Mesodermal cell (in vitro differentiated cells): ENCODE measurements at regions not wholly inside any gene's neighbourhood (a gene's known extent, or its start where the extent isn't known, plus 50 kb on each side); places are given as distances from the start of the nearest gene placed in this dataset.

Source experiments
- H3K27ac ChIP-seq: 2 replicates; pipeline ENCODE4 v1.7.0; 2013; ENCODE audit warnings: mild to moderate bottlenecking, low read depth, low read length, moderate library complexity; ENCODE audit not compliant: severe bottlenecking
- H3K36me3 ChIP-seq: 2 replicates; pipeline ENCODE4 v1.7.1; 2013; ENCODE audit warnings: mild to moderate bottlenecking, low read length, moderate library complexity; ENCODE audit not compliant: control insufficient read depth, insufficient read depth
- H3K4me1 ChIP-seq: one replicate; pipeline ENCODE4 v1.7.1; 2013; ENCODE audit warnings: mild to moderate bottlenecking, low read length; ENCODE audit not compliant: insufficient read depth, control insufficient read depth, poor library complexity, severe bottlenecking
- H3K4me3 ChIP-seq: 2 replicates; pipeline ENCODE4 v1.7.0; 2013; ENCODE audit warnings: low read length, control low read depth, mild to moderate bottlenecking; ENCODE audit not compliant: insufficient read depth, poor library complexity, severe bottlenecking; ENCODE audit errors: extremely low read depth
- H3K9me3 ChIP-seq: 2 replicates; pipeline ENCODE4 v1.7.1; 2013; ENCODE audit warnings: mild to moderate bottlenecking, low read length, moderate library complexity; ENCODE audit not compliant: control insufficient read depth
- WGBS, 2 experiments: methylation state at CpG; one replicate each; pipeline ENCODE4 v1.1.5; 2013; ENCODE audit warnings: missing lambda C conversion rate in 2 of 2; ENCODE audit not compliant: insufficient coverage in 2 of 2; 5-methylcytosine and 5-hydroxymethylcytosine counted together

DNA sequence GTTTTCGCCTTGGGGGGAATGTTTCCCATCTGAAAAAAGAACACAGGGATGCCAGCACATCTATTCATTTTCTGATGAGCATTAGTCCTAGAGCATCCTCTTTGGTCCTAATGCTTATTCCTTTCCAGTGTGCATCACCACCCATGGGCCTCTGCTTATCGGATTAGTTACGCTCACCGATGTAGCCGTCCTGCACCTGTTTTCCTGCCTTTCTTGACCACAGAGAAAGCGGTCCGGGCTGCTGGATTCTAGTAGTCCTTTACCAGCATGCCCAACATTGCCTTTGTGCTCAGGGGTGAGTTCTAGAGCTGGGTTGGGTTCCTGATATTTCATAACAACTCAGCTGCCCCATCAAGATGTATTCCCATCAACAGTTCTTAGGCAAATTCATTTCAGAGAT is 2084.5 kb upstream of the C9orf72 start:
- Histone ChIP-seq H3K27ac (no peak overlapping the region), H3K4me1 (no peaks in the 10 kb centered on the region), H3K9me3 (no peaks in the 10 kb centered on the region), H3K4me3 (no peak overlapping the region), H3K36me3 (no peaks in the 10 kb centered on the region)
- 84 to 93% methylated on average over 5 of the region's 7 CpGs for WGBS, 2 experiments

DNA sequence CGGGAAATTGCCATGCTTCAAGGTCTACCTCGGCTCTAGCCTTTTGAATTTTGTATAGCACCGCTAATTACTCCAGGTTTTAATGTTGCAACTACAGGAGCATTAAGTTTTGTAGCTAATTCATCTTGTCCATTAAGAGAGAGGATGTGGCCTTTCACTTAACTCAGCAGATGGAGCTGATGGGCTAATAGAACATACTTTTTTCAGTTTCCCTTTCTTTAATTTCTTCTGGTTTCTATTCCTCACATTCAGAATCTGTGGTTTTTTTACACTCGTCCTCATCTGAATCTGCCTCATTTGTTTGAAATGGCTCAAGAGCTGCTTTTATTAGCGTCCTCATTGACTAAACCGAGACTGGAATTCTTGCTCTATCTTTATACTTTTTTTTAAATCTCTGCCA is 2085.7 kb upstream of the C9orf72 start:
- Histone ChIP-seq H3K4me3 (no peak overlapping the region), H3K27ac (no peak overlapping the region), H3K9me3 (no peaks in the 10 kb centered on the region), H3K36me3 (no peaks in the 10 kb centered on the region), H3K4me1 (no peaks in the 10 kb centered on the region)
- WGBS, 2 experiments, result 78 to 98% methylated on average over 5 to 6 of the region's 6 CpGs

DNA sequence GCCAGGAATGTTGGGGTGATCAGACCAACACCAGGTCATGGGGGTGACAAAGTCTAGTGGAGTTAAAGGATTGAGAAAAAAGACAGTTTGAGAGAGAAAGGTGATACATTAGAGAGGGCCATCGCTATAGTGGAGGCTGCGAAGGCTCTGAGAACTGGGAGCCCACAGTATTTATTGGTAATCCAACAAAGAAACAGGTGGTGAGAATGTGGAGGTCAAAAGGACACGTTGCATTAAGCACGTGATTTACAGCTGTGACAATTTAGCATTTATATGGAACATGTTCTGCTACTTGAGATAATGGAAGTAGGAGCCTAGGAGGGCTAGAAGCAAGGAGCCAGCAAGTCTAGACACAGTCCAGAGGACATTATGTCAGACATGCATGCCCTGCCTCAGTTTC is 2086.5 kb upstream of the C9orf72 start:
- H3K4me3 ChIP-seq, result no peak overlapping the region
- no peak overlapping the region for H3K27ac ChIP-seq
- H3K4me1 ChIP-seq, result no peaks in the 10 kb centered on the region
- WGBS, 2 experiments, result 93 to 94% methylated on average over 4 of the region's 4 CpGs
- H3K9me3 ChIP-seq, result no peaks in the 10 kb centered on the region
- H3K36me3 ChIP-seq, result no peaks in the 10 kb centered on the region

DNA sequence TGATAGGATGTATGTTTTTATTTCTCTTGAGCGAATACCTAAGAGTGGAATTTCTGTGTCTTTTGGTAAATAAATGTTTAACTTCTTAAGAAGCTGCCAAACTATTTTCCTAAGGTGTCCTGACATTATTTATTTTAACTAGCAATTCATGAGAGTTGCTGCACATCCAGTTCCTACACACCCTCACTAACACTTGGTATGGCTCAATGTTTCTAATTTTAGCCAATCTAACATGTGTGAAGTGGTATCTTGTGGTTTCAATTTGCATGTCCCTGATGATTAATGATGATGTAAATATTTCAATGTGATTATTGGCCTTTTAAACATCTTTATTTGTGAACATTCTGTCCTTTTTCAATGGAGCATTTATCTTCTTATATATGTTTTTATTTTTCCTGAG is 2095.5 kb upstream of the C9orf72 start:
- Histone ChIP-seq H3K4me1 (no peaks in the 10 kb centered on the region), H3K27ac (no peak overlapping the region), H3K4me3 (no peak overlapping the region), H3K36me3 (no peaks in the 10 kb centered on the region), H3K9me3 (no peaks in the 10 kb centered on the region)
- WGBS, 2 experiments, result no CpG with 5 or more reads among the region's 1 CpG

DNA sequence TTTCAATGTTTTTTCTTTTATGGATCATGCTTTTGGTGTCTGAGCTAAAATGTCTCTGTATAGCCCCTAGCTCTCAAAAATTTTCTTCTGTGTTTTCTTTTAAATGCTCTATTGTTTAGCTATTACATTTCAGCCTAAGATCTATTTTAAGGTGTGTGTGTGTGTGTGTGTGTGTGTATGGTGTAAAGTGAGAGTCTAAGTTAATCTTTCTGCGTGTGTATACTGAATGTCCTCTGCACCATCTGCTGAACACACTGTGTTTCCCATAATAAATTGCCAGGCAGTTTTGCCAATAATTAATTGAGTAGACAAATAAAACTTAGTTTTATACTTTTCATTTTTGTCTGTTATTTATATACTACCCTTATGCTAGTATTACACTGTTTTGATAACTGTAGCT is 2096.3 kb upstream of the C9orf72 start:
- WGBS, 2 experiments, result no CpG with 5 or more reads among the region's 1 CpG
- Histone ChIP-seq H3K9me3 (no peaks in the 10 kb centered on the region), H3K36me3 (no peaks in the 10 kb centered on the region), H3K4me1 (no peaks in the 10 kb centered on the region), H3K4me3 (no peak overlapping the region), H3K27ac (no peak overlapping the region)

DNA sequence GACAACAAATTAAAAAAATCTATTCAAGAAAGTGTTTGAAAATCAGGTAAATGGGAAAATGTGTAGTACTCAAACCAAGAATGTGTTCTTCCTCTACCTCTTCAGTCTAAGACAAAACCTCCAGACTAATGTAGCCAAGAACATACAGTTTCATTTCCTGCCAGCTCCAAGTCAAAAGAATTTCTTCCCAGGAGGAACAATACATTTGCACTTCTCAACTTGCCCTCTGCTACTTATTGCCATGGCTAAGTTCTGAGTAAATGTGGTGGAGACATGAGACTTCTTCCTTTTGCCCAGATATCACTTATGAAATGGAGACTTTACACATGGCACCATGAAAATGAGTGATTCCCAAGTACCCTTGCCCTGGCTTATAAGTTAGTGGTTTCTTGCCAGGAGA is 2112.2 kb upstream of the C9orf72 start:
- no peaks in the 10 kb centered on the region for H3K4me1 ChIP-seq
- H3K9me3 ChIP-seq, result no peaks in the 10 kb centered on the region

DNA sequence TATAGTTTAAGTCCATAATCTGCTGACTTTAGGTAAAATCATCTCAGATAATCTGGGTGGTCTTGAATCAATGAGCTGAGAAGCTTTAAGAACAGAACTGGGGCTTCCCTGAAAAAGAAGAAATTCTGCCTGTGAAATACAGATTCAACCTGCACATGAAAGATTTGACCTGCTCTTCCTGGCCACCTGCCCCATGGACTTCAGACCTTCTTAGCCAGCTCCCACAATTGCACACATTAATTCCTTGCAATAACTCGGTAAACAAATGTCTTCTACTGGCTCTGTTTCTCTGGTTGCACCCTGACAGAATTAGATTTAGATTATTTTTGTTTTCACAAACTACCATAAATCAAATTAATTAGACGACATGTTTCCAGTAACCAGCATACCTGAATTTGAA is 2117.9 kb upstream of the C9orf72 start:
- no peaks in the 10 kb centered on the region for H3K36me3 ChIP-seq
- no peaks in the 10 kb centered on the region for H3K4me1 ChIP-seq
- WGBS, 2 experiments, result 100% methylated on average over 1 of the region's 2 CpGs; no CpG with 5 or more reads in 1 of the 2 experiments
- no peaks in the 10 kb centered on the region for H3K9me3 ChIP-seq
- H3K4me3 ChIP-seq, result no peak overlapping the region
- H3K27ac ChIP-seq, result no peak overlapping the region

More for the DNA sequence above, 2112.2 kb upstream of the C9orf72 start:
- H3K27ac ChIP-seq, result no peak overlapping the region
- no peak overlapping the region for H3K4me3 ChIP-seq
- H3K36me3 ChIP-seq, result no peaks in the 10 kb centered on the region

DNA sequence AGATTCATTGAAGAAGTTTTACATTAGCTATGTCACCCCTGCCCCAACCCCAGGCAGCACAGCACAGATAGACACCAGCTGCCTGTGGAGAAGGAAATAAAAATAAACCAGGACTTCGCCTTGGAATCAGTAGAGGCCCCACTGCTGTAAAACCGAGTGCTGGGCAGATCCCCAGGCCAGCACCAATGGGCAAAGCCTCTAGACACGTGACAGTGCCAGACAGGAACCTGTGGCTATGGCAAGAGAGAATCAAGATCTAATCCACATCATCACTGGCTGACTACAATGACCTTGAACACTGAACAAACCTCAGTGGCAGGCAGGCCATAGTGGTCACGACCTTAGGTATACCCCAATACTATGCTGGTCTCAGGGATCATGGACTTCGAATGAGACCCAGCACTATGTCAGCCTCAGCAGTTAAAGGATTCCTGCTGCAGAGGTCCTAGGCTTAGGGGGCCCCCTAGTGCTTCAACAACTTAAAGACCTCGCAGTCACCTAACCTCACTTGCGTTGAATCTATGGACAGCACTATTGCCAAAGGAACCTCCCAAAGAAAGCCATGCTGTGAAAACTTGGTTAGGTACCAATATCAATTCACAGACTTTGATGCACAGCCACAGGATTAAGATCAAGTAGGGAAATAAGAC is 2118.6 kb upstream of the C9orf72 start:
- Histone ChIP-seq H3K4me3 (no peak overlapping the region), H3K27ac (no peak overlapping the region), H3K4me1 (no peaks in the 10 kb centered on the region), H3K9me3 (no peaks in the 10 kb centered on the region), H3K36me3 (no peaks in the 10 kb centered on the region)
- 48 to 59% methylated on average over 4 to 5 of the region's 7 CpGs for WGBS, 2 experiments

DNA sequence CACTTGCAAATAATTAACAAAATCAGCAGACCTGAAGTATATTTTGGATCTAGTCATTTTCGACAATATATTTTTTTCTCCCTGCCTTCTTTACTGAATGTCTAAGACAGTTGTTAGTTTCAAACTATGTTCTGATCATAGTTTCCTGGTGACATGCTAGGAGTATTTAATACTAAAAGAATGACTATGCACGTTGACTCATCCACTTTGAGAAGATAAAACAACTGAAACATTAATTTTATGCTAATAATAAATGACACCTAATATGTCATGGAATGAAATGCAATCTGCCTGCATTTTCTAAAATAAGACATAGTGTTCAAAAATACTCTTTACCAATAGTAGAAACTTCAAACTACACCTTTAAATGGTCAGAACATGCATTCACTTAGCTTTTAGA is 2123.7 kb upstream of the C9orf72 start:
- Histone ChIP-seq H3K4me1 (no peaks in the 10 kb centered on the region), H3K4me3 (no peak overlapping the region), H3K36me3 (no peaks in the 10 kb centered on the region), H3K9me3 (no peaks in the 10 kb centered on the region), H3K27ac (no peak overlapping the region)
- no CpG with 5 or more reads among the region's 2 CpGs for WGBS, 2 experiments

DNA sequence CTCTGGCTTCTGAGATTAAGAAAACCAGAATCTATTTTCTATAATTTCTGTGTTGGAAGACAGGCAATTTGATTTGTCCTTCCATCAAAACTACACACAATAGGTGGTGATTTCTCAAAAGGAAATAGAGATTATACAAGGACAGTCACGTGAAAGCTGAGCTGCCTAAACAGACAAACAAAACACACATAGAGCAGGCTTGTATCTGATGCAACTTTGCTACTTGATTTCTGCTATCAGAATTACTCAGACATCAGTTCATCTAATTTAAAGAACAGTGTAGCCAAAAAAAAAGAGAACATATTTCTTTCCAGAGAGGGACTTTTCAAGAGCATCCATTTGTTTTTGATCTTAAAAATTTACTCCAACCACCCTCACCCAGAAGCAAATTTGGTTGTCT is 2128.3 kb upstream of the C9orf72 start:
- no CpG with 5 or more reads among the region's 1 CpG for WGBS, 2 experiments
- Histone ChIP-seq H3K4me3 (no peak overlapping the region), H3K27ac (no peak overlapping the region), H3K9me3 (no peaks in the 10 kb centered on the region), H3K36me3 (no peaks in the 10 kb centered on the region), H3K4me1 (no peaks in the 10 kb centered on the region)

DNA sequence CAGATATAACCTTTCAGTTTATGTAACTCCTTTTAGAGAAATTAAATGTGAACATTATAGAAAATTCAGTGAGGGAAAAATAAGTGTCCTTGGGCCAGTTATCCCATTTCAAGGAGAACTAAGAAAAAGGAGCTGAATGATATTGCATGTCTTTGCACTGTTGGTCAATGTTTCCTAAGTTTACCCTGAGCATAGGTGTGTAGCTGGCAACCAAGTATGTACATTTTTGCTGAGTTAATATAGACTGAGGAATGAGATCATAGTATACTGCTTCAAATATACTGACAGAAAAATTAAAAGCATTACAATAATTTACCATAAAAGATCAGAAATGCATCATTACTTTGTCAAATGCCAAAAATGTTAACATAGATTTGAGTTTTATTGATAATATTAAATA is 2128.7 kb upstream of the C9orf72 start:
- Histone ChIP-seq H3K27ac (no peak overlapping the region), H3K9me3 (no peaks in the 10 kb centered on the region), H3K4me1 (no peaks in the 10 kb centered on the region), H3K4me3 (no peak overlapping the region), H3K36me3 (no peaks in the 10 kb centered on the region)
